SK-N-SH treated with all-trans-retinoic acid at 6 μM for 48 hours (cell line): ENCODE measurements at regions not wholly inside any gene's neighbourhood (a gene's known extent, or its start where the extent isn't known, plus 50 kb on each side); places are given as distances from the start of the nearest gene placed in this dataset.

Experiments used
- CREB5 ChIP-seq: fragments of 250-450 bp; sonication (Bioruptor Pico); IDR thresholded peaks from 2 replicates; pipeline ENCODE4 v1.5.1; 2020; ENCODE audit warnings: low read depth, mild to moderate bottlenecking, moderate library complexity
- CSDC2 ChIP-seq: fragments of 250-450 bp; sonication (Bioruptor Pico); IDR thresholded peaks from 2 replicates; pipeline ENCODE4 v1.5.0; 2020; ENCODE audit warnings: mild to moderate bottlenecking, moderate library complexity
- ESRRG ChIP-seq: fragments of 250-450 bp; sonication (Bioruptor Pico); IDR thresholded peaks from 2 replicates; pipeline ENCODE4 v1.6.1; 2021; ENCODE audit warnings: mild to moderate bottlenecking
- POU6F1 ChIP-seq: fragments of 250-450 bp; sonication (Bioruptor Pico); IDR thresholded peaks from 2 replicates; pipeline ENCODE4 v1.8.0; 2021; ENCODE audit warnings: low read depth, mild to moderate bottlenecking, moderate library complexity, borderline replicate concordance
- PPARA ChIP-seq: fragments of 250-450 bp; sonication (Bioruptor Pico); IDR thresholded peaks from 2 replicates; pipeline ENCODE4 v1.5.0; 2020; ENCODE audit warnings: mild to moderate bottlenecking, borderline replicate concordance
- TOX ChIP-seq: fragments of 250-450 bp; sonication (Bioruptor Pico); IDR thresholded peaks from 2 replicates; pipeline ENCODE4 v1.8.0; 2021; ENCODE audit warnings: mild to moderate bottlenecking, moderate library complexity, borderline replicate concordance
- ZFP3 ChIP-seq: fragments of 250-450 bp; sonication (Bioruptor Pico); IDR thresholded peaks from 2 replicates; pipeline ENCODE4 v1.5.0; 2020; ENCODE audit warnings: mild to moderate bottlenecking, moderate library complexity
- ZFP30 ChIP-seq: fragments of 450-650 bp; formaldehyde crosslinking; IDR thresholded peaks from 2 replicates; pipeline ENCODE4 v1.5.0; 2022; ENCODE audit warnings: mild to moderate bottlenecking, moderate library complexity
- ZNF565 ChIP-seq: fragments of 450-650 bp; formaldehyde crosslinking; conservative IDR thresholded peaks from 2 replicates; pipeline ENCODE4 v1.5.0; 2020; ENCODE audit warnings: low read depth, mild to moderate bottlenecking, moderate library complexity

GRCh38 chr2:221345516-221345915 lies 226.6 kb downstream of the EPHA4 start:
- TF ChIP-seq CREB5 (CRISPR knock-in tag), result no peak
- no peak for TF ChIP-seq TOX (CRISPR knock-in tag)
- TF ChIP-seq POU6F1 (CRISPR knock-in tag), result no peak
- no peak for TF ChIP-seq CSDC2
- TF ChIP-seq ESRRG (CRISPR knock-in tag), result no peak
- no peak for TF ChIP-seq ZFP3 (CRISPR knock-in tag)
- TF ChIP-seq ZFP30 (CRISPR knock-in tag), result no peak
- TF ChIP-seq PPARA (CRISPR knock-in tag), result no peak
- TF ChIP-seq ZNF565 (CRISPR knock-in tag), result no peak
